Spleen (tissue), 11 donors: ENCODE measurements at regions not wholly inside any gene's neighbourhood (a gene's known extent, or its start where the extent isn't known, plus 50 kb on each side); places are given as distances from the start of the nearest gene placed in this dataset.
"Not testable (repeated sequence)": the region's sequence is repeated elsewhere in the genome, so short reads cannot be mapped to it uniquely, and the experiment has no call there.

Experiments used
- DNase-seq: peaks from one replicate; pipeline ENCODE4 v3.0.0-alpha.2; 2020
- H3K27ac ChIP-seq, 8 donors: fragments of 200-600 bp; sonication (generic) in 7 of 8; 1 replicate in 4 of 8; 2 replicates in 4 of 8; pipeline versions ENCODE4 v1.5.0 to v1.8.0; 2016 to 2021; ENCODE audit warnings: inconsistent platforms in 4 of 8, mild to moderate bottlenecking in 4 of 8, moderate library complexity in 1 of 8
- H3K27me3 ChIP-seq, 7 donors: fragments of 200-600 bp; sonication (generic) in 6 of 7; replicated peaks in 1 of 7; 1 replicate in 4 of 7; 2 replicates in 3 of 7; pipeline versions ENCODE4 v1.5.0 to v1.8.0; 2016 to 2021; ENCODE audit warnings: inconsistent platforms in 3 of 7, mild to moderate bottlenecking in 1 of 7
- H3K36me3 ChIP-seq, 6 donors: fragments of 200-600 bp; sonication (generic) in 5 of 6; 1 replicate in 4 of 6; 2 replicates in 2 of 6; pipeline versions ENCODE4 v1.5.0 to v1.8.0; 2016 to 2021; ENCODE audit warnings: inconsistent platforms in 2 of 6
- H3K4me1 ChIP-seq, 6 donors: fragments of 200-600 bp; sonication (generic) in 5 of 6; 1 replicate in 3 of 6; 2 replicates in 3 of 6; pipeline versions ENCODE4 v1.5.0 to v1.8.0; 2016 to 2021; ENCODE audit warnings: inconsistent platforms in 3 of 6
- H3K4me3 ChIP-seq, 8 donors: fragments of 200-600 bp; sonication (generic) in 7 of 8; 1 replicate in 4 of 8; 2 replicates in 4 of 8; pipeline versions ENCODE4 v1.5.0 to v1.8.0; 2016 to 2021; ENCODE audit warnings: inconsistent platforms in 4 of 8, mild to moderate bottlenecking in 4 of 8, moderate library complexity in 2 of 8
- H3K9me3 ChIP-seq, 8 donors: fragments of 200-600 bp; sonication (generic) in 7 of 8; 1 replicate in 4 of 8; 2 replicates in 4 of 8; pipeline versions ENCODE4 v1.5.0 to v1.8.0; 2016 to 2021; ENCODE audit warnings: inconsistent platforms in 4 of 8
- POLR2A ChIP-seq, 3 donors: fragments of 450-650 bp; IDR thresholded peaks; one replicate each; pipeline ENCODE4 v1.5.1; 2017; ENCODE audit warnings: antibody characterized with exemption in 3 of 3, mild to moderate bottlenecking in 1 of 3
- POLR2AphosphoS5 ChIP-seq, 3 donors: sonication (generic); formaldehyde crosslinking; IDR thresholded peaks; one replicate each; pipeline ENCODE4 v1.5.1; 2017; ENCODE audit warnings: antibody characterized with exemption in 3 of 3
- WGBS, 5 donors: extraction: QIAGEN DNeasy Blood & Tissue Kit in 3 of 5; methylation state at CpG; one replicate each; pipeline versions ENCODE4 v1.1.5 to v1.1.7; 2013 to 2018; 5-methylcytosine and 5-hydroxymethylcytosine counted together
- intact Hi-C: fragments of 100-400 bp; cut with DNase I; formaldehyde crosslinking; loops from one replicate; pipeline ENCODE4 v1.15.0; 2023; ENCODE audit warnings: low total_unique reads
- TF ChIP-seq, protein P1 (sequence below), 11 experiments: fragments of 200-600 bp in 7 of 11; fragments of 450-650 bp in 4 of 11; sonication (generic) in 4 of 11; IDR thresholded peaks in 8 of 11; conservative IDR thresholded peaks in 3 of 11; 1 replicate in 7 of 11; 2 replicates in 4 of 11; pipeline versions ENCODE4 v1.4.0 to v1.8.0; 2016 to 2021; ENCODE audit warnings: antibody characterized with exemption in 11 of 11, inconsistent platforms in 4 of 11, mild to moderate bottlenecking in 1 of 11
- donor health status: healthy with polysubstance abuse.
- donor health status: DM: no; HTN: no; CAD: no; lungs with moderate emphysema.
- donor health status: DM: no; HTN: no; CAD: no.
- donor health status: Bipolar disorder and iron deficiency.
- donor health status: healthy.
- donor health status: DM: no; HTN: no; CAD: no.
- donor health status: DM: yes; HTN: yes; CAD: no.

GRCh38 chr11:22536071-22536470, 89.6 kb downstream of the FANCF start:
- Histone ChIP-seq H3K4me3 (no peak overlapping the region), H3K27ac (no peak overlapping the region), H3K9me3 (no peaks in the 10 kb centered on the region), H3K4me1 (no peaks in the 10 kb centered on the region), H3K36me3 (no peaks in the 10 kb centered on the region), H3K27me3 (no peaks in the 10 kb centered on the region)
- DNase-seq: no peak
- TF ChIP-seq POLR2A (IDR thresholded peaks at IDR 0.05): no peak
- no peak for TF ChIP-seq POLR2AphosphoS5 (IDR thresholded peaks at IDR 0.05)
- TF ChIP-seq, protein P1, sequence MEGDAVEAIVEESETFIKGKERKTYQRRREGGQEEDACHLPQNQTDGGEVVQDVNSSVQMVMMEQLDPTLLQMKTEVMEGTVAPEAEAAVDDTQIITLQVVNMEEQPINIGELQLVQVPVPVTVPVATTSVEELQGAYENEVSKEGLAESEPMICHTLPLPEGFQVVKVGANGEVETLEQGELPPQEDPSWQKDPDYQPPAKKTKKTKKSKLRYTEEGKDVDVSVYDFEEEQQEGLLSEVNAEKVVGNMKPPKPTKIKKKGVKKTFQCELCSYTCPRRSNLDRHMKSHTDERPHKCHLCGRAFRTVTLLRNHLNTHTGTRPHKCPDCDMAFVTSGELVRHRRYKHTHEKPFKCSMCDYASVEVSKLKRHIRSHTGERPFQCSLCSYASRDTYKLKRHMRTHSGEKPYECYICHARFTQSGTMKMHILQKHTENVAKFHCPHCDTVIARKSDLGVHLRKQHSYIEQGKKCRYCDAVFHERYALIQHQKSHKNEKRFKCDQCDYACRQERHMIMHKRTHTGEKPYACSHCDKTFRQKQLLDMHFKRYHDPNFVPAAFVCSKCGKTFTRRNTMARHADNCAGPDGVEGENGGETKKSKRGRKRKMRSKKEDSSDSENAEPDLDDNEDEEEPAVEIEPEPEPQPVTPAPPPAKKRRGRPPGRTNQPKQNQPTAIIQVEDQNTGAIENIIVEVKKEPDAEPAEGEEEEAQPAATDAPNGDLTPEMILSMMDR (IDR thresholded peaks at IDR 0.05 in 8 of 11, conservative IDR thresholded peaks at IDR 0.05 in 3 of 11): no peak
- WGBS, 5 donors: 0 to 68% (median 38%) methylated on average over 1 of the region's 1 CpG
- intact Hi-C loops: no loop called here

DNA sequence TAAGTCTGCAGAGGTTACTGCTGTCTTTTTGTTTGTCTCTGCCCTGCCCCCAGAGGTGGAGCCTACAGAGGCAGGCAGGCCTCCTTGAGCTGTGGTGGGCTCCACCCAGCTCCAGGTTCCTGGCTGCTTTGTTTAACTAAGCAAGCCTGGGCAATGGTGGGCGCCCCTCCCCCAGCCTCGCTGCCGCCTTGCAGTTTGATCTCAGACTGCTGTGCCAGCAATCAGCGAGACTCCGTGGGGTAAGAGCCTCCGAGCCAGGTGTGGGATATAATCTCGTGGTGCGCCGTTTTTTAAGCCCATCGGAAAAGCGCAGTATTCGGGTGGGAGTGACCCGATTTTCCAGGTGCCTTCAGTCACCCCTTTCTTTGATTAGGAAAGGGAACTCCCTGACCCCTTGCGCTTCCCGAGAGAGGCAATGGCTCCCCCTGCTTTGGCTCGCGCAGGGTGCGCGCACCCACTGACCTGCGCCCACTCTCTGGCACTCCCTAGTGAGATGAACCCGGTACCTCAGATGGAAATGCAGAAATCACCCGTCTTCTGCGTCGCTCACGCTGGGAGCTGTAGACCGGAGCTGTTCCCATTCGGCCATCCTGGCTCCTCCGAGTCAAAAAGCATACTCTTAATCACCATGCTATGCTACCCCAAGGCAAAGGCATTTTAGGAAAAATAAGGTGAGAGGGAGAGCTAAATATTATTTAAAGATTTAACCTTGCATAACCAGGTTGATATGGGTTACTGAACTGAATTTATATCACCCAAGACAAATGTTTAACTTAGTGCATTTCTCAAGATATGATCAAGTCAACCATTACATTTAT, 96.8 kb downstream of the FANCF start:
- H3K9me3 ChIP-seq, H3K4me3 ChIP-seq, H3K4me1 ChIP-seq, H3K36me3 ChIP-seq, DNase-seq, intact Hi-C loops, H3K27me3 ChIP-seq, H3K27ac ChIP-seq: not testable (repeated sequence)
- 69 to 82% (median 77%) methylated on average over 28 of the region's 28 CpGs for WGBS, 5 donors

DNA sequence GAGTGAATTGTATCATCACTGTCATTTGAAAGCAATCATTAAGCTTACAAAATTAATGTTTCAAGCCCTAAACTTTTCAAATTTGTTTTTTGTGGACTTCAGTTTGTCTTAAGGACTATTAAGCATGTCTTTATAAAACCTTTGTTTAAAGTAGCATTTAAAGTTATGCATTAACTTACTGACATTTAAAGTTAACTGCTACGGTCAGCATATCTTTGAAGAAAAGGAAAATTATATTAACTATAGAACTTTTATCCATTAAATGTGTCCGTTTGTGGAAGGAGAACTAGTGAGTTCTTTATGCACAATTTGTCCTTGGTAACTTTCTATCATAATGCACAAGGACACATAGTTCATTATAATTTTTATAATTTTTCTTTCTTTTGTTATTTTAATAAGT, 103.4 kb downstream of the FANCF start:
- Histone ChIP-seq H3K4me3 (no peak overlapping the region), H3K27me3 (no peaks in the 10 kb centered on the region), H3K27ac (no peak overlapping the region), H3K36me3 (no peaks in the 10 kb centered on the region), H3K4me1 (no peaks in the 10 kb centered on the region), H3K9me3 (no peaks in the 10 kb centered on the region)
- no peak for TF ChIP-seq POLR2A (IDR thresholded peaks at IDR 0.05)
- no peak for TF ChIP-seq POLR2AphosphoS5 (IDR thresholded peaks at IDR 0.05)
- TF ChIP-seq, protein P1 (IDR thresholded peaks at IDR 0.05 in 8 of 11, conservative IDR thresholded peaks at IDR 0.05 in 3 of 11): no peak
- WGBS, 5 donors: 76 to 86% (median 81%) methylated on average over 2 of the region's 2 CpGs
- intact Hi-C loops: no loop called here
- DNase-seq: no peak

DNA sequence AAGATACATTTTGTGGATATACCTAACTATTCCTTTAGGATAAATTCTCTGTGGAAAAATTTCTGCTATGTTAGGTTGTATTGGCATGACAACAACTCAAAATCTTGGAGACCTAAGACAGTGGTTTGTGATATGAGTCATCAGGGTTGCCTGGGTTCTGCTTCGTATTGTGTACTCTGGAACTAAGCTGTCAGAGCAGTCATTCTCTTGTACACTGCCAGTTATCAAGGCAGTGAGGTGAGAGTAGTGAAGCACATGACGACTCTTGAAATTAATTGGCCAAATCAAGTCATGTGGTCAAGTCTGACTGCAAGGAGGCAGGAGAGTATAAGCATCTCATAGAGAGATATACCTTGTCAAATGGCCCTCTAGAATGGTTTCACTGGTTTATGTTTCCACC, 104.4 kb downstream of the FANCF start:
- H3K27me3 ChIP-seq: no peaks in the 10 kb centered on the region
- no peak overlapping the region for H3K4me3 ChIP-seq
- H3K9me3 ChIP-seq: no peaks in the 10 kb centered on the region
- TF ChIP-seq, protein P1 (IDR thresholded peaks at IDR 0.05 in 8 of 11, conservative IDR thresholded peaks at IDR 0.05 in 3 of 11): no peak
- TF ChIP-seq POLR2AphosphoS5 (IDR thresholded peaks at IDR 0.05): no peak
- TF ChIP-seq POLR2A (IDR thresholded peaks at IDR 0.05): no peak
- DNase-seq: no peak
- no peak overlapping the region for H3K27ac ChIP-seq
- no peaks in the 10 kb centered on the region for H3K4me1 ChIP-seq
- intact Hi-C loops: no loop called here
- no peaks in the 10 kb centered on the region for H3K36me3 ChIP-seq
- 64 to 82% (median 72%) methylated on average over 2 of the region's 2 CpGs for WGBS, 5 donors
